Activated CD4-positive, alpha-beta T cell treated with anti-CD3 and anti-CD28 coated beads, Interleukin-2, amount 50 U/mL, for 48 hours (primary cell): ENCODE measurements at regions not wholly inside any gene's neighbourhood (a gene's known extent, or its start where the extent isn't known, plus 50 kb on each side); places are given as distances from the start of the nearest gene placed in this dataset.

Source experiments
- DNase-seq, 2 experiments: peaks; one replicate each; pipeline ENCODE4 v3.0.0-alpha.2; 2020

DNA sequence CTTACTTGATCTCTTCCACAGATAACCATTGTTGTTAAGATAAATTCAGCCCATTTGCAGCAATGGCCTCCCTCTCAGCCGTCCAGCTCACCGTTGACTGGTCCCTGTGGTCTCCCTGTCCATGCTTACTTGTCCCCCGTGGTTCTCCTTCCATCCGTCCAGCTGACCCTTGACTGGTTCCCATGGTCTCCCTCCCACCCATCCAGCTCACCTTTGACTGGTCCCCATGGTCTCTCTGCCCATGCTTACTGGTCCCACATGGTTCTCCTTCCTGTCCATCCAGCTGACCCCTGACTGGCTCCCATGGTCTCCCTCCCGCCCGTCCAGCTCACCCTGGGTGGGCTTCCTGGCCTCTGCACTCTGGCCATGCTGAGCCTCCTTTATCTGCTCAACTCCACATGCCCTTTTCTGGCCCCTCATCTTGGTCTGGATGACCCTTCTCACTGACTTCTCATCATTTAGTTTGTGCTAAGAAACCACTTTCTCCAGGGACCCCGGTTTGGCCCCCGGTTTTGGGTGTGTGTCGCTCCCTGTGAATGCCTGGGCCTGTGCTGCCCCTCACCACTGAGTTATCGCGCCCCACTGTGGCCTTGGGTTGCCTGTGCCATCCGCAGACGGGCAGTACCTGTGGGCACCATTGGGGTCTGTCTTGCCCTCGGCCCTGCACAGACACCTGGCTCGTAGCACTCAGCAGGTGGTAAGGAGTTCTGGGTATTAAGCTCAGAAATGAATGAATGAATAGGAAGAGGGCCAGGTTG, 146.4 kb downstream of the ERMARD start:
- DNase-seq: no peak

DNA sequence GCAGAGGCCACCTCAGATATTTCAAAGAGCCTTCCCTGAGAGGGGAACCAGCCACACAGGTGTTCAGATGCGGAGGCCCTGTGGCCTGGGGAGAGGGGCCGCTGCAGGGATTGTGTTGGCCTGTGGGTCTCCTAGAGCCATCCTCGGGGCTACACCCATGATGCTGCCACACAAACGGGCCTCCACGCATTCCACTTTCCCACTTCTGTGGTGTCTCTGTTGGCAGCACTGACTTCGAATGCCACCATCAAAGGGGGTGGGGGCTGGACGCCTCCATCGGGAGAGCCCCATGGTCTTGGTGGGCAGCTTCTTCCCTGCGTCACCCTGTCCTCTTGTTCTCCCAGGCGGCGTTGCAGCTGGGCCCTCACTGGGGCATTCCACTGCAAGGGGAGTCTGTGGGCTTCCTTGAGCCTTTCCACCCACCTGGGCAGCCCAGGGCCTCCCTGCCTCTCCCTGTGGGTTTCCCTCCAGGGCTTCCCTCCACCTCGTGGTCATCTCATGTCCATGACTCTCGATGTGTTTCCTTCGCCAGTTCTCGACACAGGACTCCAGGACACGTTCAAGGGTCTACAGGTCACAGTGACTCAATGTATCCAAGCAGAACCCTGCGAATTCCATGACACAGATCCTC, 145.5 kb downstream of the ERMARD start:
- DNase-seq: no peak

DNA sequence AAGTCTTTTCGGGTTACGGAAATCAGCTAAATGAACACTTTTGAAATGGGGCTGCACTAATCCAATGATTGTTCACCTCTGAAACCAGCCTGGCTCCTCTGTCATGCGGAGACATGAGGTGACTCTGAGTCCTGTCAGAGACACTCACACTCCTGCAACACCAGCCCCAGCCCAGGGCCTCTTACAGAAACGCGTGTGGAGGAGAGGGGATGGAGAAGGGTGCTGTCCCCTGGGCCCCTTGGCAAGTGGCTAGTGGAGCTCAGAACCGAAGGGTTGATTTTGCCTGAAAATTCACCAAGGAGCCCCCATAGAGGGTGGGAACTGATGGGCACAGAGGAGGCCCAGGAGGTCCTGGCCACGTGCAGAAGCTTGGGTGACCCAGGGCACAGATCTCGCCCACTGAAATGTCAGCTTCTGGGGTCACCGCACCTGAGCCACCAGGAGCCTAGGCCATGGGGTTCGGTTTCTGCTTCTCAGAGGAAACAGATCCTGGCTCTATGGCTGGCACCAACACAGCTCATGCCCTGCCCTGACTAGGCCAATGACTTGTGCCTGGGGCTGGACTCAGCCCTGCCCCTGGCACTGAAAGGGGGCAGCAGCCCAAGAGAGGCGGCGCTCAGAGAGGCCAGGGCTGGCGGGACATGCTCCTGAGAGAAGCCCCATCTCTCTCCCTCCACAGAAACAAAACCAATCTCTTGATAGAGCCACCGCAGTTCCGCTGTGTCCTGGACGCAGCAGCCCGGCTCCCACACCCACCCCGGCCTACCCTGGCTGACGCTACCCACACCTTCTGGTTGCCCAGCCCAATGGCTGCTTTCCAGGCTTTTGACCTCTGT, 144.7 kb downstream of the ERMARD start:
- no peak for DNase-seq

DNA sequence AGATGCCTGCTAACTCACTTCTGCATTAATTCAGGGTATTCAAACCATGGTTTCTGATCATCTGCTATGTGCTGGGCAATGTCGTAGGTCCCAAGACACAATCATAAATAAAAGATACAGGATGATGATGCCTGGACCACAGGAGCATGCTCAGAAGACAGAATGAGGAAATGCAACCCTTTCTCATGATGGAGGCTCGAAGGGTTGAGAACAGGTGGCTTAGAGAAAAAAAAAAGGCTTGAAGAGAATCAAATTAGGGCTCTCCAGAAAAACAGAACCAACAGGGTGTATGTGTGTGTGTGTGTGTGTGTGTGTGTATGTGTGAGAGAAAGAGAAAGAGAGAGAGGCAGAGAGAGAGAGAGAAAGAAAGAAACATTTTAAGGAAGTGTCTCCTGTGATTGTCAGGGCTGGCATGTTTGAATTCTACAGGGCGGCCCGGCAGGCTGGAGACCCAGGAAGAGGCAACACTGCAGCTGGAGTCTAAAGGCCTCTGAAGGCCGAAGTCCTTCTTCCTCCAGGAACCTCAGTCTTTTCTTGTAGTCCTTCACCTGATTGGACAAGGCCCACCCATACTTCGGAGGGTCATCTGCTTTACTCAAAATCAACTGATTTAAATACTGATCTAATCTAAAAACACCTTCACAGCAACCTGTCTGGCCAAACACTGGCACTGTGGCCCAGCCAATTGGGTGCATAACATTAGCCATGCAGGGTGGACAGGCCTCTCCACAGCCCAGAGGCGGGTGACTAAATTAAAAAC, 143.8 kb downstream of the ERMARD start:
- no peak for DNase-seq

DNA sequence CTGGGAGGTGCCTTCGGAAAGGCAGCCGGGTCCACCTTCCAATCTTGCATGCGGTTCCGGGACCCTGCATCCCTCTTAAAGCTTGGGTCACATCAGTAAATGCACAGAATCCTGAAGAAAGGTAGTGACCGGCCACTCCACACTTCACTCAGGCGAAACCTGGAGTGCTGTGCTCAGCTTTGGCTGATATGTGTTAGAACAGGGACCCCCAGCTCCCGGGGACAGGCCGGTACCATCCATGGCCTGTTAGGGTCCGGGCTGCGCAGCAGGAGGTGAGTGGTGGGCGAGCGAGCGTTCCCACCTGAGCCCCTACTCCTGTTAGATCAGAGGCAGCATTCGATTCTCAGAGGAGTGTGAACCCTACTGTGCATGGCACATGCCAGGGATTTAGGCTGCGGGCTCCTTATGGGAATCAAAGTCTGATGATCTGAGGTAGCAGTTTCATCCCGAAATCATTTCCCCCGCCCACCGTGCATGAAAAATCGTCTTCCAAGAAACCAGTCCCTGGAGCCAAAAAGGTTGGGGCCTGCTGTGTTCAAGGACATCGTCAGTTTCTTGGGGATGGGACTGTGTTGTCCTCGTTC, 143.0 kb downstream of the ERMARD start:
- no peak for DNase-seq

DNA sequence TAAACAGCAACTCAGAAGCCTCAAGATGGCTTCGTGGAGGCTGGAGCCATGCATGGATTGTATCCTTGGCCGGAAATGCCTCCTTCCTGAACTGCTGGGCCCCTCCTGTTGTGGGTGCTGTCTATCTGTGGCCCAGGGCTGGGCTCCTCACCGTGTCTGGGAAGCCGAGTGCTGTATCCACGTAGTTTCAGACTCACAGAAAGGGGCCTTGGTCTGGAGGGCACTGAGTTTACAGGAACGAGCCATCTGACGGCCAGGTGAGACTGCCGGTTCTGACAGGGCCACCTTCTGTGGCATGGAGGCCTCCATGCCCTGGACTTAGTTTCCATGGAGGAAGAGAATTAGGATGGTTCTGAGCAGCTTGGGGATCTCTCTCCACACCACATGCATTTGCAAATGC, 142.2 kb downstream of the ERMARD start:
- DNase-seq: no peak

DNA sequence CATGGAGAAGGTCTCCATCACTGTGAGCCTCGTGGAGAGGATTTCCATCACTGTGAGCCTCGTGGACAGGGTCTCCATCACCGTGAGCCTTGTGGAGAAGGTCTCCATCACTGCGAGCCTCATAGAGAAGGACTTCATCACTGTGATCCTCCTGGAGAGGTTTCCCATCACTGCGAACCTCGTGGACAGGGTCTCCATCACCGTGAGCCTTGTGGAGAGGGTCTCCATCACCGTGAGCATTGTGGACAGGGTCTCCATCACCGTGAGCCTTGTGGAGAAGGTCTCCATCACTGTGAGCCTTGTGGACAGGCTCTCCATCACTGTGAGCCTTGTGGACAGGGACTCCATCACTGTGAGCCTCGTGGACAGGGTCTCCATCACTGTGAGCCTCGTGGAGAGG, 140.4 kb downstream of the ERMARD start:
- no peak for DNase-seq

DNA sequence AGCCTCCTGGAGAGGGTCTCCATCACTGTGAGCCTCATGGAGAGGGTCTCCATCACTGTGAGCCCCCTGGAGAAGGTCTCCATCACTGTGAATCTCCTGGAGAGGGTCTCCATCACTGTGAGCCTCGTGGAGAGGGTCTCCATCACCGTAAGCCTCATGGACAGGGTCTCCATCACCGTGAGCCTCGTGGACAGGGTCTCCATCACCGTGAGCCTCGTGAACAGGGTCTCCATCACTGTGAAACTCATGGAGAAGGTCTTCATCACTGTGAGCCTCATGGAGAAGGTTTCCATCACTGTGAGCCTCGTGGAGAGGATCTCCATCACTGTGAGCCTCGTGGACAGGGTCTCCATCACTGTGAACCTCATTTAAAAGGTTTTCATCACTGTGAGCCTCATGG, 140.0 kb downstream of the ERMARD start:
- no peak for DNase-seq

DNA sequence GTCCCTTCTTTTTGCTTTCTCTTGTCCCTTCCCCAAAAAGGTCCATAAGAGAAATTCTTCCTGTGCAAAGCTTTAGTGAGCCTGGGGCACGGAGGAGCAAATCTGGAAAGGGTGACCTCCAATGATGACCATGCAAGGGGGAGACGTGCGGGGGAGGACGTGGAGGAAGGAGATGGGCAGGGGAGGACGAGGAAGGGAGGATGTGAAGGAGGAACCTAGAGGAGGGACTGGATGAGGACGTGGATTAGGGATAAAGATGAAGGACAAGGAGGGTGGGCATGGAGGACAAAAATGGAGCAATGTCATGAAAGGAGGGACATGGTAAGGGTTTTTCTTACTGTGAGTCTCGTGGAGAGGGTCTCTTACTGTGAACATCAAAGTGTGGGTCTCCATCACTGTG, 139.5 kb downstream of the ERMARD start:
- no peak for DNase-seq

DNA sequence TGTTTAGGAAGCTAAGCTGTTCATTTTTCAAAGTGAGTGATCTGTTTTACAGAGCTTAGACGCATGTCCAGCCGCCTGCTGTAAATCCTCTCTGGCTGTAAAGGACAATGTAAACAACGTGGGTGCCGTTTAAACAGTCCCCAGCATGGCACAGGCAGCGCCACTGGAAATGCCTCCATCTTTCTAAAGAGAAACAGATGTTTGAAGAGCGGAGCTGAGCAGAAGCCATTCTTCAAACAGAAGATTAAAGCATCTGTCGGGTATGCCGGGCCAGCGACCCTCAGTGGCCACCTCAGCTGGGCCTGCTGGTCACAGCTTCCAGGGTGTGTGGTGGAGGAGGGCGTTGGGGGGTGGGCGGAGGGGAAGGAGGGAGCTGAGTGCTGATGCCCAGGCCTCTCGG, 138.6 kb downstream of the ERMARD start:
- no peak for DNase-seq

DNA sequence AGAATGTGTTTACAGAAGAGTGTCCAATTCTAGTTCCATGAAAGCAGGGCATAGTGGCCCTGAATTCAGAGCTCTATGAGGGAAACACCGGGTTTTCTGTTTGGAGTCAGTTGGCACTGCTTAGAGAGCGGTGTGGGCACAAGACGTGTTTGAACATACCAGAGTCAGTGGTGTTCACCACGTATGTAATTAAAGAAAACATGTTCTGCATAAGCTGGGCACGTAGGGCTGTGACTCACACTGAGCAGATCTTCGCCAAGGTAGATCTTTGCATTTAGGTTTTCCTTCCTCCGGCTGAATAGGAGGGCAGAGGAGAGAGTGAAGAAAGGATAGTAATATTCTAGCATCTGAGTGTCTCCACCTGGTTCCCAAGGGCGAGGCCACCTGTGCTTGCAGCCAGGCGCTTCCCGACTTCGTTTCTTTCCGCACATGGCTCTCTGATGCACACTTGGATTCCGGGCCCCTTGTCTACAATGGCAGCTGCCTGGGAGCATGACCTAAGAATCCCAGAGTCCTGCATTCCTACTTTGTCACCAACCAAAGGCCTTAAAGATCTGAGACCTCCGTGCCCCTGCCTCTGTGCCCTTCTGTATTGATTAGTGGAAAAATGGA, 136.2 kb downstream of the ERMARD start:
- no peak for DNase-seq

DNA sequence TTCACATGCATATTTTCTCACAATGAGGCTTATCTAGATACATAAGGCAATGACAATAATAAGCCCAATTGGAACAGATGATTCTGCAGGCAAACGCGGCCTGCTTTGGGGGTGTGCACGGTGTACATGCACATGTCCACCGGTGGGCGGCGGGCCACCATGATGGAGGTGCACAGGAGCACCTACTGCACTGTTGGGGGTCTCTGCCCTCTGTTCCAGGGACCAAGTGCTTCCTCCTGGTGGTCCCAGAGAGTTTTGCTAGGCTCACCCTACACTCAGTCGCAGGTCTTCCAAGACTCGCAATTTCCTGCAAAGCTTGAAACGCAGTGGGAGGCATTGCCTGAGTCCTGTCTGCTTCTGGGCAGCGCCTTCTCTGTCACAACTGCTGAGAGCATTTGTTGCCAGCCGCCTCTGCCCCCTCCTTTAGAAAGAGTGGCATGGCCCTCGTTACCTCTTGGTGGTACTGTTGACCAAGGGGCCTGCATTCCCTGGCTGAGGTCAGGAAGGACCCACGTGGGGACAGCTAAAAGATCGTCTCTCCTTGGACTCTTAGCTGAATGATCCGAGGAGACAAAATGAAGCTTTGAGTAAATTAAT, 135.3 kb downstream of the ERMARD start:
- no peak for DNase-seq

DNA sequence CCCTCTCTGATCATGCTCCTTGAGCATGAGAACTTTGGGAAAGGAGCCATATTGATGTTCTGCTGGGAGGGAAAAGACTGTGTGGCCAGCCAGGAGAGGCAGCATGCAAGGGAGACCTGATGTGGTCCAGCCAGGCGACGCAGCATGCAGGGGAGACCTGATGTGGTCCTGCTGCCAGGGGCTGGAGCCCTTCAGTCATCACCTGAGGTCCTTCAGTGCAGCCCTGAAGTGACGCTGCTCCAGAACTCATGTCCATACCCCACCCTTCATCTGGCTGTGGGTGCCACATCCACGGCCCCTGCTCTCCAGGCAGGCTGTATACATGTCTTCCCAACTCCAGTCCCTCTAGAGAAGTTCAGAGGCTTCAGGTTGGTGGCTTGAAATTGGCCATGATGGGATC, 134.4 kb downstream of the ERMARD start:
- DNase-seq: no peak

DNA sequence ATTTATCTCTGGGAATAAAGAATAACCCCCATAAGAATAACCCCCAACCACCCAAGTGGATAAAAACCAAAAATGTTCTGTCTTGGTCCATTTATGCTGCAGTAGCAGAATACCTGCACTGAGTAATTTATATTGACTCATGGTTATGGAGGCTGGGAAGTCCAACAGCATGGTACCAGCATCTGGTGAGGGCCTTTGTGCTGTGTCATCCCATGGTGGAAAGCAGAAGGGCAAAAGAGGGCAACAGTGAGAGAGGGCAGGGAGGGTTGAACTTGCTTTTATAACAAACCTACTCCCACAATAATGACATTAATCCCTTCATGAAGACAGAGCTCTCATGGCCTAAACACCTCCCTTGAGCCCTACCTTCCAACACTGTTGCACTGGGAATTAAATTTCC, 133.7 kb downstream of the ERMARD start:
- DNase-seq: no peak

DNA sequence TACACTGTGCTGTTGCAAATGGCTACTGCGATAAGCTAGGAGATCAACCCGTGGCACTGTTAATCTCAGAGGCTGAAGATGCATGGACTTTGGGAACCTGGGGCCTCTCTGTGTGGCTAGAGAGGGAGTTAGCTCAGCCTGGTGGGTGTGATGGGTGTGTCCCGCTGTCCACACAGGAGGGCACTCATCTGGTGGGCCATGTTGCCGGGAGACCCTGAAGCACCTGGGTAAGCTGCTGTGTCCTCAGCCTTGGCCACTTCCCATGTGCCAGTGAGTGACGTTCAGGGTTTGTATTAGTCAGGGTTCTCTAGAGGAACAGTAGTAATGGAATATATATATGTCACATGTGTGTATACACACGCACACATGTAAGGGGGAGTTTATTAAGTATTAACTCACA, 132.7 kb downstream of the ERMARD start:
- no peak for DNase-seq

DNA sequence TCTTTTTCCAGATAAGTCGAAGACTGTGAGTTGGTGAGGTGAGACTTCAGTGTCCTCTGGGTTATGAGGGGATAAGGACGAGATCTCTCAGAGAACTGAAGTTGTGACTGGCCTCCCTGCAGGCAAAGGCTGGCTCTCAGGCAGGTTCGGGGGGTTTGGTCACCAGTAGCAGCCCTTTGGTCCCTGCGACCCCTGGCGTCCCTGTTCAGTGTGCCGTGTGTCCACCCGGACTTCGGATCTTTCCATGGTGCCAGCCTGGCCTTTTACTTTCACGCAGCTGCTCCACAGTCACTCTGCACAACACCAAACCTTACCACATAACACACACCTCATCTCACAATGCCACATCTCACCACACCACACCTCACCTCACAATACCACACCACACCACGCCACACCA, 131.9 kb downstream of the ERMARD start:
- DNase-seq: no peak

DNA sequence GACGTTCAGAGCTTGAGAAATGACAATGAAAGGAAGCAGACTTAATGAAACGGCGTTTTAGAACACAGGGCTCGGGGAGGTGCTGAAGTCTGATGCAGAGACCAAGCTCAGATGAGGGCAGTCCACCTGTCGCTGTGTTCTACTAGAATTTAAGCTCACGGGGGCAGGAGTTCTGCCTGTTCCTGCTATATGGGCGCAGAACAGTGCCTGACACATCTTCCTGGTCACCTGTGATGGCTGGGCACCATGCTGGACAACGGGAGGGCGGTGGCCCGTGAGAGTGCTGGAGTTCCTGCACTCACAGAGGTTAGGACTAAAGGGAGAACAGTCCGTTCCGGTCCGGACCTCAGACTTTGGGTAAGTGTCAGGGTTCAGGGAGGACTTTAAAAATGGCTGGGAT, 130.6 kb downstream of the ERMARD start:
- no peak for DNase-seq

DNA sequence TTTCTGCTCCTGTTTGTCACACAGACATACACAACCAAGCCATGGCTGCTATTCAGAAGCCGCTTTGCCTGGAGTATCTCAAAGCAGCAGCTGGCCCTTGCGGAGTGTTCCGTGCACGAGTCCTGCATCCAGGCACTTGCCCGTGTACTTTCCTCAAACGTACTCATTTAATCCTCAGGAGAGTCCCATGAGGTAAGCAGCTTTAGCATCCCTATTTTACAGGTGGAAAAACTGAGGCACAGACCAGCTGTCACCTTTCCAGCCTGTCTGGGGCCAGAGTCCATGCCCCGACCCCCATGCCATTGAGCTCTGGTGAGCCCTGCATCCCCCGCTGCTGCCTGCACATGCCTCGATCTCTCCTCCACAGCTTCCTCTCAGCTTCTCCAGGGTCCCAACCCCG, 130.0 kb downstream of the ERMARD start:
- no peak for DNase-seq

DNA sequence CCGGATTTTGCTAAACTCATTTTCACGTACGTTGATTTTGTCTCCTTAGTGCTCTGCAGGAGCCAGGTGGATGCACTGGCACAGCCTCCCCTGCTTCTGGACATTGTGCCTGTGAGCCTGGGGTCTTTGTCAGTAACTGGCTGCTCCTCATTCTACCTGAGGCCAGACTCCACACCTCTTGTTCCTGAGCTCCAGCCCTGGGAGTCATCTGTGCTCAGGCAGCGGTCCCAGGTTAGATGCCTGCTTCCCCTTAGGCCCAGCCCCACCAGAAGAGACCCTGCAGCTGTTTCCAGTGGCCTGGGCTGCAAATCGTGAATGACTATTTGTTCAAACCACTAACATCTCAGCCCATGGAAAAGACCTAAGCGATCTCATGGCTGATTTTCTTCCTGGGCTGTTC, 129.1 kb downstream of the ERMARD start:
- no peak for DNase-seq

DNA sequence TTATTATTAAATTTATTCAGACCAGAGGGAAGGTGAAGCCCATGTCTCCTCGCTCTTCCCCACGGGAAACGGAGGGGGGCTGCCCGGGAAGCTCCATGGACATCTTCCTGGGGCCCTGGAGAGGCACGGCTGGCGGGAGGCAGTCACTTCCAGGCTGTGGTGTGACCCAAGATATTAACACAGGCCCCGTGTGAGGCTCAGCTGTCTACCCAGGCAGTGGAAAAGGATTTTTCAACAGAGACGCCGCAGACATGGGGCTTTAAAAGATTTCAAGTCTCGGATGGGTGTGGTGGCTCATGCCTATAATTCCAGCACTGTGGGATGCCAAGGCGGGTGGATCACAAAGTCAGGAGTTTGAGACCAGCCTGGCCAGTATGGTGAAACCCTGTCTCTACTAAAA, 117.9 kb downstream of the ERMARD start:
- DNase-seq: no peak

DNA sequence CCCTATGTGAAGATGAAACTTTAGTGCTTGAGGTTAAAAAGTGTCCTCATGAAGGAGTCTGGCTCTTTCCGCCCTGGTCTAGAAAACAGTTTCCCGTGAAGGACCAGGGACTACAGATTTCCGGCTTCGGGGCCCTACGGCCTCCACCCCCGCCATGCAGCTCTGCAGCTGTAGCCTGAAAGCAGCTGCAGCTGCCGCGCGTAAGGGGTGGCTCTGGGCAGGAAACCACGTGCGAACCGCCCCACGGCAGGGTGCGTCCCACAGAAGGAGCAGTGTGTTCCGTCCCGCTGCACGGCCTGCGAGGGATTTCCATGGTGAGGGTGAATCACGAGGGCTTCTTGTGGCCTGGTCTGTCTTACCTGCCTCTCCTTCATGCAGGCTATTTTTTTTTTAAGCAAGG, 117.0 kb downstream of the ERMARD start:
- peak; percentile 25 to 47 for DNase-seq

DNA sequence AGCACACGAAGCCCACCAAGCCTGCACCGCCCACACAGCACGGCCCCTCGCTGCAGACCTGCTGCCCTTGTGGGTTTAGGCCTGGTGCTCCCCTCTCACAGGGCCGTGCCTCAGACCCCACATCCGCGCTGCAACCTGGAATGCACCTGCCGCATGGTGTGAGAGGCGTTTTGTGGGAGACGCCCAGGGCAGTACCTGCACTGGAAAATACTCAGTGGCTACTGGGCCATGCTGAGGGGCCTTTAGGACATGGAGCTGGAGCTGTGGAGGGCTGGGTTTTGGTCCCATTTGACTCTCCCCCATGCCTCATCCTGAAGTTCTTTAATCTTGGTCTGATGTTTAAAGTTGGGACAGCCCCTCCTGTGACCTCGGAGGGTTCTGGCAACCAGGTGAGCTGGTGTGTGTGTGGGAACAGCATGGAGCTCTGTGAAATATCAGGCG, 116.3 kb downstream of the ERMARD start:
- no peak for DNase-seq
